Left ventricle myocardium inferior (tissue), 1 donor: ENCODE measurements at regions not wholly inside any gene's neighbourhood (a gene's known extent, or its start where the extent isn't known, plus 50 kb on each side); places are given as distances from the start of the nearest gene placed in this dataset.

Experiments
- DNase-seq: peaks from one replicate; pipeline ENCODE4 v3.0.0-alpha.2; 2020
- H3K27ac ChIP-seq: fragments of 200-600 bp; replicated peaks from 2 replicates; pipeline ENCODE4 v1.8.0; 2021
- H3K27me3 ChIP-seq: fragments of 200-600 bp; 2 replicates; pipeline ENCODE4 v1.8.0; 2021; ENCODE audit warnings: low read depth
- H3K36me3 ChIP-seq: fragments of 200-600 bp; 2 replicates; pipeline ENCODE4 v1.8.0; 2021
- H3K4me1 ChIP-seq: fragments of 200-600 bp; 2 replicates; pipeline ENCODE4 v1.8.0; 2021
- H3K4me3 ChIP-seq: fragments of 200-600 bp; 2 replicates; pipeline ENCODE4 v1.8.0; 2021; ENCODE audit warnings: mild to moderate bottlenecking, moderate library complexity
- H3K9me3 ChIP-seq: fragments of 200-600 bp; replicated peaks from 2 replicates; pipeline ENCODE4 v1.8.0; 2021
- intact Hi-C: fragments of 100-400 bp; cut with micrococcal nuclease; formaldehyde crosslinking; loops from one replicate; pipeline ENCODE4 v1.11.0; 2022
- TF ChIP-seq, protein P1 (sequence below): fragments of 200-600 bp; IDR thresholded peaks from 2 replicates; pipeline ENCODE4 v1.8.0; 2021; ENCODE audit warnings: antibody characterized with exemption, mild to moderate bottlenecking, borderline replicate concordance
- donor health status: DM: no; HTN: yes; CAD: no; lungs with severe emphysema.

GRCh38 chr16:73384506-73385089 is 336.7 kb upstream of the ZFHX3 start:
- Histone ChIP-seq H3K27ac (no peak overlapping the region), H3K27me3 (no peaks in the 10 kb centered on the region), H3K4me1 (no peaks in the 10 kb centered on the region), H3K4me3 (no peak overlapping the region), H3K9me3 (no peaks in the 10 kb centered on the region), H3K36me3 (no peaks in the 10 kb centered on the region)
- intact Hi-C loops: no loop called here
- TF ChIP-seq, protein P1, sequence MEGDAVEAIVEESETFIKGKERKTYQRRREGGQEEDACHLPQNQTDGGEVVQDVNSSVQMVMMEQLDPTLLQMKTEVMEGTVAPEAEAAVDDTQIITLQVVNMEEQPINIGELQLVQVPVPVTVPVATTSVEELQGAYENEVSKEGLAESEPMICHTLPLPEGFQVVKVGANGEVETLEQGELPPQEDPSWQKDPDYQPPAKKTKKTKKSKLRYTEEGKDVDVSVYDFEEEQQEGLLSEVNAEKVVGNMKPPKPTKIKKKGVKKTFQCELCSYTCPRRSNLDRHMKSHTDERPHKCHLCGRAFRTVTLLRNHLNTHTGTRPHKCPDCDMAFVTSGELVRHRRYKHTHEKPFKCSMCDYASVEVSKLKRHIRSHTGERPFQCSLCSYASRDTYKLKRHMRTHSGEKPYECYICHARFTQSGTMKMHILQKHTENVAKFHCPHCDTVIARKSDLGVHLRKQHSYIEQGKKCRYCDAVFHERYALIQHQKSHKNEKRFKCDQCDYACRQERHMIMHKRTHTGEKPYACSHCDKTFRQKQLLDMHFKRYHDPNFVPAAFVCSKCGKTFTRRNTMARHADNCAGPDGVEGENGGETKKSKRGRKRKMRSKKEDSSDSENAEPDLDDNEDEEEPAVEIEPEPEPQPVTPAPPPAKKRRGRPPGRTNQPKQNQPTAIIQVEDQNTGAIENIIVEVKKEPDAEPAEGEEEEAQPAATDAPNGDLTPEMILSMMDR: no peak
- DNase-seq: no peak

DNA sequence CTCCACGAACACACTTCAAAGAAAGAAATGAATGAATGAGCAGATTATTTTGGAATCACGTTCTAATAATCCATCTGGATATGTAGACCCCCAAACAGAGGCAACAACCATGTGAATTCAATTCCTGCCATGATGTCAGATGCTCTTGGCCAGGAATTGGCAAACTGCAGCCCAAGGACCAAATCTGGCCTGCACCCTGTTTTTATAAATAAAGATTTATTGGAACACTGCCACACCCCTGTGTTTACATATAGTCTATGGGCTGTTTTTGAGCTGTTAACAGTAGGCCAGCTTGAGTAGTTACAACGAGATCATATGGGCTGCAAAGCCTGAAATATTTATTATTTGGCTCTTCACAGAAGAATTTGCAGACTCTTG is 336.0 kb upstream of the ZFHX3 start:
- Histone ChIP-seq H3K9me3 (no peaks in the 10 kb centered on the region), H3K4me3 (no peak overlapping the region), H3K27ac (no peak overlapping the region), H3K4me1 (no peaks in the 10 kb centered on the region), H3K36me3 (no peaks in the 10 kb centered on the region), H3K27me3 (no peaks in the 10 kb centered on the region)
- DNase-seq: no peak
- intact Hi-C loops: no loop called here
- TF ChIP-seq, protein P1: no peak

GRCh38 chr16:73383195-73383987 is 335.5 kb upstream of the ZFHX3 start:
- Histone ChIP-seq H3K27ac (no peak overlapping the region), H3K4me3 (no peak overlapping the region), H3K27me3 (no peaks in the 10 kb centered on the region), H3K9me3 (no peaks in the 10 kb centered on the region), H3K4me1 (no peaks in the 10 kb centered on the region), H3K36me3 (no peaks in the 10 kb centered on the region)
- intact Hi-C loops: no loop called here
- TF ChIP-seq, protein P1: no peak
- no peak for DNase-seq

- intact Hi-C loops: no loop called here
- Histone ChIP-seq H3K4me3 (no peak overlapping the region), H3K27ac (no peak overlapping the region), H3K9me3 (no peaks in the 10 kb centered on the region), H3K27me3 (peaks cover 8% of the 10 kb centered on the region), H3K4me1 (no peaks in the 10 kb centered on the region), H3K36me3 (no peaks in the 10 kb centered on the region)
- TF ChIP-seq, protein P1: no peak
- no peak for DNase-seq
Measured at GRCh38 chr16:73378471-73378870, 330.5 kb upstream of the ZFHX3 start.

GRCh38 chr16:73371584-73372319 is 323.8 kb upstream of the ZFHX3 start:
- TF ChIP-seq, protein P1: no peak
- no peak overlapping the region for H3K27ac ChIP-seq
- H3K4me3 ChIP-seq: no peak overlapping the region
- no peaks in the 10 kb centered on the region for H3K36me3 ChIP-seq
- intact Hi-C loops: no loop called here
- no peak for DNase-seq
- H3K9me3 ChIP-seq: no peaks in the 10 kb centered on the region
- H3K4me1 ChIP-seq: no peaks in the 10 kb centered on the region
- H3K27me3 ChIP-seq: peaks cover 35% of the 10 kb centered on the region
